ENCODE measurements at regions not wholly inside any gene's neighbourhood (a gene's known extent, or its start where the extent isn't known, plus 50 kb on each side); places are given as distances from the start of the nearest gene placed in this dataset.

GRCh38 chr14:56868660-56869059 is 58.4 kb upstream of the OTX2 start:
- H3K9me3 ChIP-seq (ENCODE audit: control insufficient read depth, insufficient read depth, low read depth, low read length) = no peaks in the 10 kb centered on the region
- TF ChIP-seq SETDB1 (IDR thresholded peaks at IDR 0.05; ENCODE audit: insufficient read length, low read length) = no peak
- no peak for TF ChIP-seq ZNF701 (tag by site-specific recombination; IDR thresholded peaks at IDR 0.05)
- no peak for TF ChIP-seq ZNF426 (tag by site-specific recombination; IDR thresholded peaks at IDR 0.05)
- TF ChIP-seq PRDM2 (tag by site-specific recombination; IDR thresholded peaks at IDR 0.05; ENCODE audit: borderline replicate concordance) = no peak
- no peak for TF ChIP-seq ZNF704 (tag by site-specific recombination; IDR thresholded peaks at IDR 0.05)
- no peak for TF ChIP-seq TRIM28 (IDR thresholded peaks at IDR 0.05; ENCODE audit: borderline replicate concordance, low read length)
- no peak for TF ChIP-seq ZNF112 (tag by site-specific recombination; IDR thresholded peaks at IDR 0.05)
- ChIA-PET POLR2A (no interaction called here), CTCF (interaction anchor here (1.0 to 1.3 kb wide), 2 partner anchors 9 to 31 kb away, joined by 3 read pairs; no protein-coding TSS in a partner anchor)
- no peak overlapping the region for H3K27ac ChIP-seq (ENCODE audit: extremely low read depth, low read depth, low read length)
- H3K4me3 ChIP-seq (ENCODE audit: low read depth, low read length) = no peak overlapping the region
- H3K4me1 ChIP-seq (ENCODE audit: control insufficient read depth, insufficient read depth, low read length) = no peaks in the 10 kb centered on the region
- no peaks in the 10 kb centered on the region for H3K36me3 ChIP-seq (ENCODE audit: control insufficient read depth in 2 of 2, insufficient read depth in 1 of 2, low read length in 2 of 2)

- H3K4me3 ChIP-seq (ENCODE audit: low read depth, low read length) = no peak overlapping the region
- POLR2A ChIA-PET = no interaction called here
- no peak overlapping the region for H3K27ac ChIP-seq (ENCODE audit: extremely low read depth, low read depth, low read length)
- no peaks in the 10 kb centered on the region for H3K4me1 ChIP-seq (ENCODE audit: control insufficient read depth, insufficient read depth, low read length)
- no peaks in the 10 kb centered on the region for H3K9me3 ChIP-seq (ENCODE audit: control insufficient read depth, insufficient read depth, low read depth, low read length)
- CTCF ChIA-PET = interaction anchor here (0.6 to 1.8 kb wide), 2 partner anchors 11 to 290 kb away, joined by 4 to 10 read pairs; no protein-coding TSS in a partner anchor
- no peaks in the 10 kb centered on the region for H3K36me3 ChIP-seq (ENCODE audit: control insufficient read depth in 2 of 2, insufficient read depth in 1 of 2, low read length in 2 of 2)
- no peak for TF ChIP-seq ZNF146 (tag by site-specific recombination; IDR thresholded peaks at IDR 0.05)
- no peak for TF ChIP-seq RBAK (tag by site-specific recombination; IDR thresholded peaks at IDR 0.05)
- no peak for TF ChIP-seq ZNF704 (tag by site-specific recombination; IDR thresholded peaks at IDR 0.05)
- TF ChIP-seq ZNF449 (tag by site-specific recombination; IDR thresholded peaks at IDR 0.05) = no peak
- no peak for TF ChIP-seq ZNF792 (tag by site-specific recombination; IDR thresholded peaks at IDR 0.05)
- no peak for TF ChIP-seq ZIC2 (tag by site-specific recombination; IDR thresholded peaks at IDR 0.05)
- no peak for TF ChIP-seq ZNF398 (tag by site-specific recombination; IDR thresholded peaks at IDR 0.05)
- no peak for TF ChIP-seq ZFP37 (tag by site-specific recombination; IDR thresholded peaks at IDR 0.05)
- no peak for TF ChIP-seq PRDM2 (tag by site-specific recombination; IDR thresholded peaks at IDR 0.05; ENCODE audit: borderline replicate concordance)
- no peak for TF ChIP-seq ZNF501 (tag by site-specific recombination; IDR thresholded peaks at IDR 0.05)
- no peak for TF ChIP-seq ZNF274 (IDR thresholded peaks at IDR 0.05; ENCODE audit: low read length)
- no peak for TF ChIP-seq ZNF274 (tag by site-specific recombination; IDR thresholded peaks at IDR 0.05; ENCODE audit: borderline replicate concordance)
These were observed 52.6 kb upstream of the OTX2 start for GRCh38 chr14:56862836-56863235.
